ENCODE measurements at regions not wholly inside any gene's neighbourhood (a gene's known extent, or its start where the extent isn't known, plus 50 kb on each side); places are given as distances from the start of the nearest gene placed in this dataset.

DNA sequence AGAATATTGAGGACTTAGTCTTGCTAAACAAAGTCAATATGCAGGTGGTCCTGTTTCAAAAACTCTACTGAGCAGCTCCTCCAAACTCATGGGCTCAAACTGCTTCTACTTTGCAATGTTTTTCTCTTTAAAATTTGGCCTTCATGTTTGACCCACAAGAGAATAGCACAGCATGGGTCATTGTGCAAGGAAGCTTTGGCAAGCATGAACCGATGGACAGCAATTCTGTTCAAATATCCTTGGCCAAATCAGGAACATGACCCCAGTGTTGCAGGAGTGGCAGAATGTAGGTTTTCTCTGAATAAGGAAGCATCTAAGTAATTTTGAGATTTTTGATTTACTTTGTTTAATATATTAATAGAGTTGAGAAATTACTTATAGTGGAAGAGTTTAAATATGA, 477.9 kb downstream of the KCNJ3 start:
- Mint-ChIP-seq H3K36me3 (ENCODE audit: low read depth) (no peaks in the 10 kb centered on the region), H3K4me3 (no peak overlapping the region), H3K9me3 (peaks cover 15% of the 10 kb centered on the region), H3K4me1 (ENCODE audit: low read depth) (no peaks in the 10 kb centered on the region), H3K27me3 (ENCODE audit: insufficient read depth) (no peaks in the 10 kb centered on the region), H3K27ac (no peak overlapping the region)
- no peak for DNase-seq
- TF ChIP-seq, protein P1, sequence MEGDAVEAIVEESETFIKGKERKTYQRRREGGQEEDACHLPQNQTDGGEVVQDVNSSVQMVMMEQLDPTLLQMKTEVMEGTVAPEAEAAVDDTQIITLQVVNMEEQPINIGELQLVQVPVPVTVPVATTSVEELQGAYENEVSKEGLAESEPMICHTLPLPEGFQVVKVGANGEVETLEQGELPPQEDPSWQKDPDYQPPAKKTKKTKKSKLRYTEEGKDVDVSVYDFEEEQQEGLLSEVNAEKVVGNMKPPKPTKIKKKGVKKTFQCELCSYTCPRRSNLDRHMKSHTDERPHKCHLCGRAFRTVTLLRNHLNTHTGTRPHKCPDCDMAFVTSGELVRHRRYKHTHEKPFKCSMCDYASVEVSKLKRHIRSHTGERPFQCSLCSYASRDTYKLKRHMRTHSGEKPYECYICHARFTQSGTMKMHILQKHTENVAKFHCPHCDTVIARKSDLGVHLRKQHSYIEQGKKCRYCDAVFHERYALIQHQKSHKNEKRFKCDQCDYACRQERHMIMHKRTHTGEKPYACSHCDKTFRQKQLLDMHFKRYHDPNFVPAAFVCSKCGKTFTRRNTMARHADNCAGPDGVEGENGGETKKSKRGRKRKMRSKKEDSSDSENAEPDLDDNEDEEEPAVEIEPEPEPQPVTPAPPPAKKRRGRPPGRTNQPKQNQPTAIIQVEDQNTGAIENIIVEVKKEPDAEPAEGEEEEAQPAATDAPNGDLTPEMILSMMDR (IDR thresholded peaks at IDR 0.05): no peak

DNA sequence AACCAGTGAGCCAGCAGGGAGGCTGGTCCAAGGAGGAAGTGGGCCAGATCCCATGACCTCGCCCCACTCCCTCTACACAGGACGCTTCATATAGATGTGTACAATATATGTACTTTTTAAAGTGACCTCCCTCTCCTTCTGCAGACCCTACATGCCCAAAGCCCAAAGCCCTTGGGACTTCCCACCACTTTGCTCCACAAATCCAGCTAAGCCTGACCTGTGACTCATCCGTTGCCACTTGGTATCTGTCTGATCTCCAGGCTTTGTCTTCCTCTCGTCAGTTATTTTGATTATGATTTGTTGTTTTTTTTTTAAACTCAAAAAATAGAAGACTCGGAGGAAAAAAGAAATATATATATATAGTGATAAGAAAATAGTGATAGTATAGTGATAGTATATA, 470.8 kb downstream of the KCNJ3 start:
- H3K36me3 Mint-ChIP-seq (ENCODE audit: low read depth): no peaks in the 10 kb centered on the region
- no peak for DNase-seq
- H3K4me3 Mint-ChIP-seq: no peak overlapping the region
- TF ChIP-seq, protein P1 (IDR thresholded peaks at IDR 0.05): no peak
- no peaks in the 10 kb centered on the region for H3K27me3 Mint-ChIP-seq (ENCODE audit: insufficient read depth)
- H3K27ac Mint-ChIP-seq: no peak overlapping the region
- peaks cover 18% of the 10 kb centered on the region for H3K9me3 Mint-ChIP-seq
- H3K4me1 Mint-ChIP-seq (ENCODE audit: low read depth): no peaks in the 10 kb centered on the region

DNA sequence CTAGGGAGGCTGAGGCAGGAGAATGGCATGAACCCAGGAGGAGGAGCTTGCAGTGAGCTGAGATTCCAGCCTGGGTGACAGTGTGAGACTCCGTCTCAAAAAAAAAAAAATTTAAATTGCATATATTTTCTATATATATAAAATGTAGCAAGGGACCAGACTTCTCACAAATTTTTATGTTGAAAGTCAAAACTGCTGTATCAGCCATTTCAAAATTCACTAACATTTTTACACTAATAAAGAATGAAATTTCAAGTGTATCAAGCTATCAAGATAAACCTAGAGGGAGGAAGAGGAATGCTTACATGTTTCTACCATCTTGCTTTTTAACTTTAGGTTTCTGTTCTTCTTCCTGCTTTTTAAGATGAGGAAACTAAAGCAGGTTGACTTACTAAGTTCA, 464.0 kb downstream of the KCNJ3 start:
- Mint-ChIP-seq H3K9me3 (peaks cover 19% of the 10 kb centered on the region), H3K27ac (no peak overlapping the region), H3K27me3 (ENCODE audit: insufficient read depth) (no peaks in the 10 kb centered on the region), H3K4me1 (ENCODE audit: low read depth) (no peaks in the 10 kb centered on the region), H3K4me3 (no peak overlapping the region), H3K36me3 (ENCODE audit: low read depth) (no peaks in the 10 kb centered on the region)
- DNase-seq: no peak
- TF ChIP-seq, protein P1 (IDR thresholded peaks at IDR 0.05): no peak

DNA sequence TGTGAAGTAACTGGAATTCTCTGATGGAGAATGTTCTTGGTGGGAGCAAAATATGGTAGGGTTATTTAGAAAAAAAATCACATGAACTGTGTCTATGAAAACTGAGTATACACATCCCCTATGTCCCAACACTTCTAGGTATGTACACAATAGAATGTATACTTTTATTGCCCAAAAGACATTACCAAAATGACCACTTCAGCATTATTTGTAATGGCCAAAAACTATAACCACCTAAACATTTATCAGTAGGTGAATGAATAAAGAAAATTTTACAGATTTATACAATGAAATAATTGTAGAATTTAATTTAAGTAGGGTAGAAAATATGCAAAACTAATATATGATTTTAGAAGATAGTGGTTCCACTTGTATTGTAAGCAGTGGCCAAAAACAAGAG, 462.8 kb downstream of the KCNJ3 start:
- Mint-ChIP-seq H3K27ac (no peak overlapping the region), H3K9me3 (peaks cover 15% of the 10 kb centered on the region), H3K27me3 (ENCODE audit: insufficient read depth) (no peaks in the 10 kb centered on the region), H3K4me3 (no peak overlapping the region), H3K36me3 (ENCODE audit: low read depth) (no peaks in the 10 kb centered on the region), H3K4me1 (ENCODE audit: low read depth) (no peaks in the 10 kb centered on the region)
- TF ChIP-seq, protein P1 (IDR thresholded peaks at IDR 0.05): no peak
- DNase-seq: no peak

DNA sequence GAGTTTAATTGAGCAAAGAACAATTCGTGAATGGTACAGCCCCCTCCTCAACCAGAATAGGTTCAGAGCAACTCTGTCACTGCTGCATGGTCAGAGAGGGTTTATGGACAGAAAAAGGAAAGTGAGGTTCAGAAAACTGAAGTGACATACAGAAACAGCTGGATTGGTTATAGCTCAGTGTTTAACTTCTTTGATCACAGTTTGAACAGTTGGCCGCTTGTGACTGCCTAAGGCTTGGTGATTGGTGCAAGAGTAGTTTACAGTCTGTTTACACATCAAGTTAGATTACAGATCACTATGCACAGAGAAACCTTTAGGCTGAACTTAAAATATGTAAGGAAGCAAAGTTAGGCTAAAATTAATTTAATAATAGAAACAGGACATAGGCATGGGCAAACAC, 459.2 kb downstream of the KCNJ3 start:
- H3K4me1 Mint-ChIP-seq (ENCODE audit: low read depth): no peaks in the 10 kb centered on the region
- H3K36me3 Mint-ChIP-seq (ENCODE audit: low read depth): no peaks in the 10 kb centered on the region
- H3K4me3 Mint-ChIP-seq: no peak overlapping the region
- TF ChIP-seq, protein P1 (IDR thresholded peaks at IDR 0.05): no peak
- DNase-seq: no peak
- H3K9me3 Mint-ChIP-seq: peaks cover 21% of the 10 kb centered on the region
- no peaks in the 10 kb centered on the region for H3K27me3 Mint-ChIP-seq (ENCODE audit: insufficient read depth)
- H3K27ac Mint-ChIP-seq: no peak overlapping the region

DNA sequence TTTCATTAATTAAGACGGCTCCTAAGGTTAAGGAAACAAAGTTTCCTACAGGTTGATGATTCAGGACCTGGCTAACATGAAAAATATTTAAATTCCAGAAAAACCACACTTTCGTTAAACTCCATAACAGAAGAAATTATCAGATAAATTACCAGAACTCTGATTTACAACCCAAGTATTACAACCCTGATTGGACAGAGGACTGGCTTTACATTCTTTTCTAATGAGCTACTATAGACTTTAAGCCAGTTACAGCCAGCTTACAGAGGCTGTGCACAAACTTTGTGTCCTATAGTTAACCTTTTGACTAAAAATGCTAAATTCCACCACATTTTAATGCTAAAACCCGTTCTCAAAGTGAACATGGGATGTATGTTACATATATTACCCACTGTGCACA, 458.6 kb downstream of the KCNJ3 start:
- no peaks in the 10 kb centered on the region for H3K36me3 Mint-ChIP-seq (ENCODE audit: low read depth)
- no peaks in the 10 kb centered on the region for H3K27me3 Mint-ChIP-seq (ENCODE audit: insufficient read depth)
- no peaks in the 10 kb centered on the region for H3K4me1 Mint-ChIP-seq (ENCODE audit: low read depth)
- H3K9me3 Mint-ChIP-seq: peaks cover 27% of the 10 kb centered on the region
- H3K4me3 Mint-ChIP-seq: no peak overlapping the region
- TF ChIP-seq, protein P1 (IDR thresholded peaks at IDR 0.05): no peak
- no peak for DNase-seq
- no peak overlapping the region for H3K27ac Mint-ChIP-seq
